OCI-LY1 (cell line): ENCODE measurements at regions not wholly inside any gene's neighbourhood (a gene's known extent, or its start where the extent isn't known, plus 50 kb on each side); places are given as distances from the start of the nearest gene placed in this dataset.

Experiments used
- H2AFZ ChIP-seq: fragments of 200-600 bp; sonication (generic), shearing (Covaris generic); 2 replicates; pipeline ENCODE4 v1.6.0; 2014; ENCODE audit warnings: antibody characterized with exemption, mild to moderate bottlenecking, low read length
- H3F3A ChIP-seq: fragments of 200-600 bp; sonication (generic), shearing (Covaris generic); 2 replicates; pipeline ENCODE4 v1.6.0; 2014; ENCODE audit warnings: mild to moderate bottlenecking, antibody characterized with exemption, low read length, moderate library complexity; ENCODE audit not compliant: insufficient read depth
- H3K27ac ChIP-seq: fragments of 200-600 bp; sonication (generic); 2 replicates; pipeline ENCODE4 v1.5.1; 2014; ENCODE audit warnings: low read length, mixed run types, mild to moderate bottlenecking, low read depth; ENCODE audit not compliant: poor library complexity, severe bottlenecking
- H3K27me3 ChIP-seq: fragments of 200-600 bp; sonication (generic); 2 replicates; pipeline ENCODE4 v1.6.0; 2014; ENCODE audit warnings: antibody characterized with exemption, mild to moderate bottlenecking, low read length, moderate library complexity; ENCODE audit not compliant: insufficient read depth
- H3K36me3 ChIP-seq: fragments of 200-600 bp; sonication (generic); 2 replicates; pipeline ENCODE4 v1.6.1; 2014; ENCODE audit warnings: mild to moderate bottlenecking, antibody characterized with exemption, low read length, moderate library complexity, mixed read lengths; ENCODE audit not compliant: insufficient read depth
- H3K4me1 ChIP-seq: fragments of 200-600 bp; sonication (generic); 2 replicates; pipeline ENCODE4 v1.5.1; 2014; ENCODE audit warnings: mild to moderate bottlenecking, low read length, moderate library complexity; ENCODE audit not compliant: insufficient read depth, severe bottlenecking
- H3K4me2 ChIP-seq: fragments of 200-600 bp; sonication (generic), shearing (Covaris generic); 2 replicates; pipeline ENCODE4 v1.6.1; 2014; ENCODE audit warnings: low read length
- H3K4me3 ChIP-seq: fragments of 200-600 bp; sonication (generic); 2 replicates; pipeline ENCODE4 v1.5.1; 2014; ENCODE audit warnings: low read length, low read depth, mild to moderate bottlenecking, mixed read lengths; ENCODE audit not compliant: poor library complexity, severe bottlenecking
- H3K79me2 ChIP-seq: fragments of 200-600 bp; shearing (Covaris generic); 2 replicates; pipeline ENCODE4 v1.6.1; 2016; ENCODE audit warnings: mixed run types, low read length, mixed read lengths; ENCODE audit not compliant: insufficient read depth
- H3K9ac ChIP-seq: fragments of 200-600 bp; sonication (generic), shearing (Covaris generic); 2 replicates; pipeline ENCODE4 v1.6.1; 2014; ENCODE audit warnings: mild to moderate bottlenecking, low read length, mixed read lengths
- H3K9me2 ChIP-seq: fragments of 200-600 bp; sonication (generic), shearing (Covaris generic); 2 replicates; pipeline ENCODE4 v1.6.1; 2014; ENCODE audit warnings: low read depth, mild to moderate bottlenecking, low read length, mixed read lengths
- H3K9me3 ChIP-seq: fragments of 200-600 bp; shearing (Covaris generic); 2 replicates; pipeline ENCODE4 v1.6.1; 2014; ENCODE audit warnings: low read length, mixed read lengths
- H4K20me1 ChIP-seq: fragments of 200-600 bp; sonication (generic), shearing (Covaris generic); 2 replicates; pipeline ENCODE4 v1.6.0; 2016; ENCODE audit warnings: mild to moderate bottlenecking, low read length; ENCODE audit not compliant: insufficient read depth
- EZH2 ChIP-seq: fragments of 200-600 bp; sonication (generic), shearing (Covaris generic); IDR thresholded peaks from 2 replicates; pipeline ENCODE4 v1.8.0; 2017; ENCODE audit warnings: borderline replicate concordance, mixed run types, mild to moderate bottlenecking, antibody characterized with exemption, low read length, moderate library complexity, mixed read lengths
- TF ChIP-seq, protein P1 (sequence below): fragments of 200-600 bp; sonication (generic), shearing (Covaris generic); IDR thresholded peaks from 2 replicates; pipeline ENCODE4 v1.5.1; 2017; ENCODE audit warnings: mild to moderate bottlenecking, antibody characterized with exemption, low read length, moderate library complexity, mixed read lengths

GRCh38 chr3:64319391-64319790 is 94.1 kb upstream of the PRICKLE2 start:
- Histone ChIP-seq H3K4me1 (no peaks in the 10 kb centered on the region), H3K36me3 (no peaks in the 10 kb centered on the region), H4K20me1 (no peaks in the 10 kb centered on the region), H3K79me2 (no peaks in the 10 kb centered on the region), H3K9ac (no peak overlapping the region), H3F3A (no peaks in the 10 kb centered on the region), H3K9me2 (no peaks in the 10 kb centered on the region), H3K27me3 (no peaks in the 10 kb centered on the region), H3K4me2 (no peak overlapping the region), H3K4me3 (no peak overlapping the region), H3K9me3 (no peaks in the 10 kb centered on the region), H3K27ac (no peak overlapping the region), H2AFZ (no peak overlapping the region)
- TF ChIP-seq, protein P1, sequence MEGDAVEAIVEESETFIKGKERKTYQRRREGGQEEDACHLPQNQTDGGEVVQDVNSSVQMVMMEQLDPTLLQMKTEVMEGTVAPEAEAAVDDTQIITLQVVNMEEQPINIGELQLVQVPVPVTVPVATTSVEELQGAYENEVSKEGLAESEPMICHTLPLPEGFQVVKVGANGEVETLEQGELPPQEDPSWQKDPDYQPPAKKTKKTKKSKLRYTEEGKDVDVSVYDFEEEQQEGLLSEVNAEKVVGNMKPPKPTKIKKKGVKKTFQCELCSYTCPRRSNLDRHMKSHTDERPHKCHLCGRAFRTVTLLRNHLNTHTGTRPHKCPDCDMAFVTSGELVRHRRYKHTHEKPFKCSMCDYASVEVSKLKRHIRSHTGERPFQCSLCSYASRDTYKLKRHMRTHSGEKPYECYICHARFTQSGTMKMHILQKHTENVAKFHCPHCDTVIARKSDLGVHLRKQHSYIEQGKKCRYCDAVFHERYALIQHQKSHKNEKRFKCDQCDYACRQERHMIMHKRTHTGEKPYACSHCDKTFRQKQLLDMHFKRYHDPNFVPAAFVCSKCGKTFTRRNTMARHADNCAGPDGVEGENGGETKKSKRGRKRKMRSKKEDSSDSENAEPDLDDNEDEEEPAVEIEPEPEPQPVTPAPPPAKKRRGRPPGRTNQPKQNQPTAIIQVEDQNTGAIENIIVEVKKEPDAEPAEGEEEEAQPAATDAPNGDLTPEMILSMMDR: no peak
- TF ChIP-seq EZH2: no peak

DNA sequence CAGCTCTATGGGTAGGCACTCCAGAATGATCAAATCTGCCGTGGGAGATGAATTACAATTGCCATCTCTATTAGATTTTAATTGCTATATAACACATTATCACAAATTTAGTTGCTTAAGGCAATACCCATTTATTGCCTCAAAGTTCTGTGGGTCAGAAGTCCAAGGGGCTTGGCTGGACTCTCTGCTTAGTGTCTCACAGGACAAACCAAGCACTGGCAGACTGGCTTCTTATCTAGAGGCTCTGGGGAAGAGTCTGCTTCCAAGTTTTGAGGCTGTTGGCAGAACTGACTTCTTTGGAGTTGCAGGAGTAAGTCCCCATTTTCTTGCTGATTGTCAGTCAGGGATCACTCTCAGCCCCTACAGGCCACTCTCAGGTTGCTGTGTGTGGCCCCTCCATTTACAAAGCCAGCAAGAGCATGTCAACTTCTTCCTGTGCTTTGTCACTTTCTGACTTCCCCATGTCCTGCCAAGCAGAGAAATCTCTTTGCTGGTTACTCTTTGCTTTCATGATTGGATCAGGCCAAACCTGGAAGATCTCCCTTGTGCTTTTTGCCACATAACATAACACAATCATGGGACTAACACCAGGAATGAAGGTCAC is 93.5 kb upstream of the PRICKLE2 start:
- no peaks in the 10 kb centered on the region for H3F3A ChIP-seq
- TF ChIP-seq EZH2: no peak
- TF ChIP-seq, protein P1: no peak

GRCh38 chr3:64318001-64318400 is 92.7 kb upstream of the PRICKLE2 start:
- Histone ChIP-seq H2AFZ (no peak overlapping the region), H4K20me1 (no peaks in the 10 kb centered on the region), H3K36me3 (no peaks in the 10 kb centered on the region), H3K9me3 (no peaks in the 10 kb centered on the region), H3K27me3 (no peaks in the 10 kb centered on the region), H3K4me1 (no peaks in the 10 kb centered on the region), H3K4me2 (no peak overlapping the region), H3K9ac (no peak overlapping the region), H3K4me3 (no peak overlapping the region), H3K9me2 (no peaks in the 10 kb centered on the region), H3K79me2 (no peaks in the 10 kb centered on the region), H3K27ac (no peak overlapping the region), H3F3A (no peaks in the 10 kb centered on the region)
- TF ChIP-seq EZH2: no peak
- TF ChIP-seq, protein P1: no peak

More for the DNA sequence above, 93.5 kb upstream of the PRICKLE2 start:
- Histone ChIP-seq H3K27me3 (no peaks in the 10 kb centered on the region), H3K27ac (no peak overlapping the region), H2AFZ (no peak overlapping the region), H3K4me1 (no peaks in the 10 kb centered on the region), H3K9me3 (no peaks in the 10 kb centered on the region), H3K9me2 (no peaks in the 10 kb centered on the region), H3K36me3 (no peaks in the 10 kb centered on the region), H3K9ac (no peak overlapping the region), H3K4me2 (no peak overlapping the region), H3K4me3 (no peak overlapping the region), H3K79me2 (no peaks in the 10 kb centered on the region), H4K20me1 (no peaks in the 10 kb centered on the region)
